SK-N-SH (cell line): ENCODE measurements at regions not wholly inside any gene's neighbourhood (a gene's known extent, or its start where the extent isn't known, plus 50 kb on each side); places are given as distances from the start of the nearest gene placed in this dataset.
"Not testable (repeated sequence)": the region's sequence is repeated elsewhere in the genome, so short reads cannot be mapped to it uniquely, and the experiment has no call there.

Source experiments
- CTCF ChIA-PET: fragments of 300-600, 350-600 bp; formaldehyde crosslinking; extraction: SDS; loops from one replicate; lab custom pipeline; 2021; lab: Yijun Ruan, JAX
- POLR2A ChIA-PET: fragments of 350-600 bp; sonication (Branson Sonifier 250); formaldehyde crosslinking; extraction: SDS; loops from one replicate; lab custom pipeline; 2020; ENCODE audit warnings: antibody characterized with exemption, inconsistent platforms; lab: Yijun Ruan, JAX
- DNase-seq: peaks from one replicate; pipeline ENCODE4 v3.0.0; 2012
- H2AFZ ChIP-seq: fragments of 200-600 bp; sonication (generic); 2 replicates; pipeline ENCODE4 v1.8.1; 2016; ENCODE audit warnings: antibody characterized with exemption, mild to moderate bottlenecking, low read depth
- H3F3A ChIP-seq: fragments of 200-600 bp; sonication (generic); replicated peaks from 2 replicates; pipeline ENCODE3; 2016; ENCODE audit warnings: antibody characterized with exemption, mild to moderate bottlenecking; ENCODE audit not compliant: insufficient read depth
- H3K27ac ChIP-seq, 2 experiments: fragments of 200-500 bp in 1 of 2; fragments of 200-600 bp in 1 of 2; sonication (Bioruptor generic) in 1 of 2; sonication (generic), shearing (Covaris generic) in 1 of 2; 2 replicates each; pipeline versions ENCODE4 v1.5.1 to v1.6.1; 2014 to 2016; ENCODE audit warnings: low read depth in 2 of 2, inconsistent platforms in 1 of 2, low read length in 1 of 2, mild to moderate bottlenecking in 1 of 2, mixed read lengths in 1 of 2
- H3K27me3 ChIP-seq: fragments of 200-600 bp; sonication (generic), shearing (Covaris generic); 2 replicates; pipeline ENCODE4 v1.6.1; 2016; ENCODE audit warnings: mixed run types; ENCODE audit not compliant: insufficient read depth
- H3K36me3 ChIP-seq, 2 experiments: fragments of 200-500 bp in 1 of 2; fragments of 200-600 bp in 1 of 2; sonication (Bioruptor generic) in 1 of 2; sonication (generic) in 1 of 2; replicated peaks in 1 of 2; 2 replicates each; pipeline versions ENCODE3 to v1.5.1; 2014 to 2016; ENCODE audit warnings: low read length in 1 of 2, mild to moderate bottlenecking in 1 of 2; ENCODE audit not compliant: insufficient read depth in 2 of 2, control insufficient read depth in 1 of 2
- H3K4me1 ChIP-seq, 2 experiments: fragments of 200-500 bp in 1 of 2; fragments of 200-600 bp in 1 of 2; sonication (Bioruptor generic) in 1 of 2; sonication (generic), shearing (Covaris generic) in 1 of 2; 2 replicates each; pipeline versions ENCODE4 v1.5.1 to v1.6.1; 2014 to 2016; ENCODE audit warnings: low read depth in 1 of 2, low read length in 1 of 2, mixed run types in 1 of 2; ENCODE audit not compliant: insufficient read depth in 2 of 2, control insufficient read depth in 1 of 2
- H3K4me2 ChIP-seq: fragments of 200-600 bp; sonication (generic), shearing (Covaris generic); 2 replicates; pipeline ENCODE4 v1.6.1; 2017; ENCODE audit warnings: mixed run types
- H3K4me3 ChIP-seq, 2 experiments: fragments of 200-500 bp in 1 of 2; fragments of 200-600 bp in 1 of 2; sonication (Bioruptor generic) in 1 of 2; sonication (generic), shearing (Covaris generic) in 1 of 2; 2 replicates each; pipeline versions ENCODE4 v1.5.1 to v1.8.1; 2014 to 2016; ENCODE audit warnings: low read depth in 2 of 2, inconsistent platforms in 1 of 2, low read length in 1 of 2, mild to moderate bottlenecking in 1 of 2, mixed read lengths in 1 of 2, moderate library complexity in 1 of 2
- H3K79me2 ChIP-seq: fragments of 200-600 bp; sonication (generic); 2 replicates; pipeline ENCODE4 v1.8.1; 2017; ENCODE audit warnings: mild to moderate bottlenecking; ENCODE audit not compliant: insufficient read depth
- H3K9ac ChIP-seq: fragments of 200-600 bp; sonication (generic); 2 replicates; pipeline ENCODE4 v1.6.1; 2017; ENCODE audit warnings: mixed run types
- H3K9me2 ChIP-seq: fragments of 200-600 bp; sonication (generic); 2 replicates; pipeline ENCODE4 v1.6.1; 2017; ENCODE audit warnings: mixed run types
- H3K9me3 ChIP-seq: fragments of 200-600 bp; sonication (generic); 2 replicates; pipeline ENCODE4 v1.6.1; 2017; ENCODE audit warnings: mixed run types, mild to moderate bottlenecking, moderate library complexity
- H4K20me1 ChIP-seq: fragments of 200-600 bp; sonication (generic); 2 replicates; pipeline ENCODE4 v1.6.1; 2017; ENCODE audit warnings: mild to moderate bottlenecking, mixed run types; ENCODE audit not compliant: insufficient read depth
- EZH2phosphoT487 ChIP-seq: fragments of 200-600 bp; sonication (generic); IDR thresholded peaks from 2 replicates; pipeline ENCODE4 v1.6.1; 2017; ENCODE audit warnings: low read depth, mixed run types, mild to moderate bottlenecking, antibody characterized with exemption, moderate library complexity, borderline replicate concordance
- FOSL2 ChIP-seq: IDR thresholded peaks from 2 replicates; pipeline ENCODE4 v1.4.0; 2012; ENCODE audit warnings: low read depth, mild to moderate bottlenecking, moderate library complexity, borderline replicate concordance
- FOXJ3 ChIP-seq: sonication (generic); formaldehyde crosslinking; IDR thresholded peaks from 2 replicates; pipeline ENCODE4 v1.5.1; 2020; ENCODE audit warnings: mild to moderate bottlenecking, missing genetic modification reagents
- FOXM1 ChIP-seq: IDR thresholded peaks from 2 replicates; pipeline ENCODE4 v1.4.0; 2012; ENCODE audit warnings: low read depth, mild to moderate bottlenecking
- POLR2AphosphoS5 ChIP-seq: IDR thresholded peaks from 2 replicates; pipeline ENCODE4 v1.6.1; 2012; ENCODE audit warnings: low read depth, low read length
- RFX5 ChIP-seq: IDR thresholded peaks from 2 replicates; pipeline ENCODE4 v1.6.1; 2012; ENCODE audit warnings: mild to moderate bottlenecking, improper control_type of control experiment, low read length
- SIN3A ChIP-seq: IDR thresholded peaks from 2 replicates; pipeline ENCODE4 v1.6.1; 2012; ENCODE audit warnings: low read depth, mild to moderate bottlenecking, low read length, moderate library complexity, borderline replicate concordance
- WGBS: methylation state at CpG from one replicate; pipeline ENCODE4 v1.1.6; 2017; ENCODE audit warnings: low lambda C conversion rate; 5-methylcytosine and 5-hydroxymethylcytosine counted together
- TF ChIP-seq, protein P1 (sequence below): IDR thresholded peaks from 2 replicates; pipeline ENCODE4; 2012
- TF ChIP-seq, protein P2 (sequence below): fragments of 150-350 bp; IDR thresholded peaks from 2 replicates; pipeline ENCODE4 v1.6.1; 2017; ENCODE audit warnings: antibody characterized with exemption, low read length, low read depth, borderline replicate concordance
- TF ChIP-seq, protein P3 (sequence below): IDR thresholded peaks from 2 replicates; pipeline ENCODE4 v1.4.0; 2012; ENCODE audit warnings: low read depth

DNA sequence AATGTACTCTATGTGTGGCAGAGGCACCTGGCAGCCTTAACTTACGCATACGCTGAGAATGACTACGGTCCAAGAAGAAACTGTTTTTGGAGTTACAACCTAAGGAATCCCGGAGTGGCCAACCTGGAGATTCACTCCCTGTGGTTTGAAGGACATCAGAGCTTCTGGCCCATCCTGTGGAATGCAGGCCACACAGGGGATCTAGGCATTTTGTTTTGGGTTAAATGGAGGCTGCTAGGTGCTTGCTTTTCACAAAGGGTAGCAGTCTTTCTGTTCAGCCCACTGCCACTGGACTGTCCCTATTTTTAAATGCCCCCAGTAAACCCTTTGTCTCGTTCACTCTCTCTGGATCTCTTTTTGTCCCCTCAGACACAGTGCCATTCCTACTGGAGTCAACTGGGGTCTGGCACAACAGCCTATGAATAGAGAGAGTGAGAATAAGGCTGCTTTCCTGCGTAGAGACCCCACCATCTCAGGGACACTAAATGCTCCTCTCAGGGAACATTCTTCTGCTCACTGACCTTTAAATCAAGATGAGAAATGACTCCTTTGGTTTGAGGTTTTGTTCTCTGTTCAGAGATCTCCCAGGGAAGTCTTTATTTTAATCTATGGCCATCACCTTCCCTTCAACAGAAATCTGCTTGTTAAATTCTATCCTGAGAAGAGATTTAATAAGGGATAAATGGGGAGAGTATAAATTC, 124.9 kb downstream of the B3GNT2 start:
- 72% methylated on average over 6 of the region's 6 CpGs for WGBS
- H2AFZ ChIP-seq: no peak overlapping the region
- POLR2A ChIA-PET: no interaction called here
- no peaks in the 10 kb centered on the region for H3K27me3 ChIP-seq
- no peaks in the 10 kb centered on the region; a peak in 1 of 4 replicates for H3K4me1 ChIP-seq
- no peak overlapping the region for H3K4me2 ChIP-seq
- no peaks in the 10 kb centered on the region for H3K9me2 ChIP-seq
- H4K20me1 ChIP-seq: no peaks in the 10 kb centered on the region
- no peak overlapping the region for H3K4me3 ChIP-seq
- CTCF ChIA-PET: no interaction called here
- H3K79me2 ChIP-seq: no peaks in the 10 kb centered on the region
- no peak for DNase-seq
- no peak overlapping the region for H3K27ac ChIP-seq
- H3F3A ChIP-seq: no peaks in the 10 kb centered on the region
- H3K9ac ChIP-seq: no peak overlapping the region
- H3K36me3 ChIP-seq: no peaks in the 10 kb centered on the region
- TF ChIP-seq, protein P1, sequence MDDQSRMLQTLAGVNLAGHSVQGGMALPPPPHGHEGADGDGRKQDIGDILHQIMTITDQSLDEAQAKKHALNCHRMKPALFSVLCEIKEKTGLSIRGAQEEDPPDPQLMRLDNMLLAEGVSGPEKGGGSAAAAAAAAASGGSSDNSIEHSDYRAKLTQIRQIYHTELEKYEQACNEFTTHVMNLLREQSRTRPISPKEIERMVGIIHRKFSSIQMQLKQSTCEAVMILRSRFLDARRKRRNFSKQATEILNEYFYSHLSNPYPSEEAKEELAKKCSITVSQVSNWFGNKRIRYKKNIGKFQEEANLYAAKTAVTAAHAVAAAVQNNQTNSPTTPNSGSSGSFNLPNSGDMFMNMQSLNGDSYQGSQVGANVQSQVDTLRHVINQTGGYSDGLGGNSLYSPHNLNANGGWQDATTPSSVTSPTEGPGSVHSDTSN: no peak
- TF ChIP-seq RFX5: no peak
- TF ChIP-seq POLR2AphosphoS5: no peak
- TF ChIP-seq FOXM1: no peak
- TF ChIP-seq, protein P2, sequence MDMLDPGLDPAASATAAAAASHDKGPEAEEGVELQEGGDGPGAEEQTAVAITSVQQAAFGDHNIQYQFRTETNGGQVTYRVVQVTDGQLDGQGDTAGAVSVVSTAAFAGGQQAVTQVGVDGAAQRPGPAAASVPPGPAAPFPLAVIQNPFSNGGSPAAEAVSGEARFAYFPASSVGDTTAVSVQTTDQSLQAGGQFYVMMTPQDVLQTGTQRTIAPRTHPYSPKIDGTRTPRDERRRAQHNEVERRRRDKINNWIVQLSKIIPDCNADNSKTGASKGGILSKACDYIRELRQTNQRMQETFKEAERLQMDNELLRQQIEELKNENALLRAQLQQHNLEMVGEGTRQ: no peak
- TF ChIP-seq, protein P3, sequence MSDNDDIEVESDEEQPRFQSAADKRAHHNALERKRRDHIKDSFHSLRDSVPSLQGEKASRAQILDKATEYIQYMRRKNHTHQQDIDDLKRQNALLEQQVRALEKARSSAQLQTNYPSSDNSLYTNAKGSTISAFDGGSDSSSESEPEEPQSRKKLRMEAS: no peak
- TF ChIP-seq FOSL2: no peak
- TF ChIP-seq SIN3A: no peak
- no peak for TF ChIP-seq FOXJ3 (CRISPR knock-in tag)
- TF ChIP-seq EZH2phosphoT487: no peak
- no peaks in the 10 kb centered on the region for H3K9me3 ChIP-seq

DNA sequence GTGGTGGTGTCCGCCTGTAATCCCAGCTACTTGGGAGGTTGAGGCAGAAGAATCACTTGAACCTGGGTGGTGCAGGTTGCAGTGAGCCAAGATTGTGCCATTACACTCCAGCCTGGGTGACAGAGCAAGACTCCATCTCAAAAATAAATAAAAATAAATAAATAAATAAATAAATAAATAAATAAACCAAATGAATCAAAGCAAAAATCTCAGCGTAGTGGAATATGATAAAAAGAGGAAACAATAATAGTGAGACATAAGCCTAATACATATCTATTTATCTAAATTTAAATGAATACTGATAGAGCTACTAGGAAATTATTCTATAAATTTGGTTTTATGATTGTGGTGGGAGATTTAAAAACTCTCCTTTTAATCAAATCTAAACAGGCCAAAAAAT, 124.2 kb downstream of the B3GNT2 start:
- WGBS: 89% methylated on average over 2 of the region's 2 CpGs
- not testable (repeated sequence) for DNase-seq
- CTCF ChIA-PET: interaction anchor here (1.2 kb wide), 1 partner anchor 89 kb away, joined by 3 read pairs; no protein-coding TSS in a partner anchor

More for the DNA sequence above, 124.2 kb downstream of the B3GNT2 start:
- H2AFZ ChIP-seq, H3K9me2 ChIP-seq, H3K4me1 ChIP-seq, H3K9ac ChIP-seq, H4K20me1 ChIP-seq, H3K9me3 ChIP-seq, H3K4me3 ChIP-seq, H3K4me2 ChIP-seq, POLR2A ChIA-PET, H3K27ac ChIP-seq, H3K79me2 ChIP-seq, H3K27me3 ChIP-seq, H3F3A ChIP-seq, H3K36me3 ChIP-seq: not testable (repeated sequence)
